Ovary (tissue), 7 donors: ENCODE measurements at regions not wholly inside any gene's neighbourhood (a gene's known extent, or its start where the extent isn't known, plus 50 kb on each side); places are given as distances from the start of the nearest gene placed in this dataset.

Source experiments
- DNase-seq, 5 donors: peaks; one replicate each; pipeline ENCODE4 v3.0.0-alpha.2; 2019 to 2020
- H3K27ac ChIP-seq, 2 donors: fragments of 200-600 bp; one replicate each; pipeline versions ENCODE4 v1.5.1 to v1.8.0; 2019 to 2022
- H3K27me3 ChIP-seq: fragments of 200-600 bp; one replicate; pipeline ENCODE4 v1.8.0; 2022
- H3K36me3 ChIP-seq: fragments of 200-600 bp; sonication (generic); one replicate; pipeline ENCODE4 v1.5.1; 2019
- H3K4me1 ChIP-seq: one replicate; pipeline ENCODE4 v1.8.1; 2013; ENCODE audit warnings: mild to moderate bottlenecking, moderate library complexity; ENCODE audit not compliant: insufficient read depth
- H3K4me3 ChIP-seq: fragments of 200-600 bp; sonication (generic); one replicate; pipeline ENCODE4 v1.5.1; 2017
- H3K9me3 ChIP-seq, 2 donors: fragments of 200-600 bp in 1 of 2; sonication (generic) in 1 of 2; one replicate each; pipeline versions ENCODE4 v1.5.1 to v1.8.1; 2013 to 2019; ENCODE audit warnings: mild to moderate bottlenecking in 1 of 2, moderate library complexity in 1 of 2
- EP300 ChIP-seq: sonication (generic); formaldehyde crosslinking; IDR thresholded peaks from one replicate; pipeline ENCODE4 v1.6.1; 2017; ENCODE audit warnings: antibody characterized with exemption
- POLR2A ChIP-seq: fragments of 450-650 bp; IDR thresholded peaks from one replicate; pipeline ENCODE4 v1.6.1; 2017; ENCODE audit warnings: antibody characterized with exemption, mild to moderate bottlenecking, moderate library complexity
- WGBS, 3 donors: extraction: QIAGEN DNeasy Blood & Tissue Kit in 1 of 3; methylation state at CpG; one replicate each; pipeline versions ENCODE4 v1.1.5 to v1.1.7; 2013 to 2017; 5-methylcytosine and 5-hydroxymethylcytosine counted together
- intact Hi-C, 4 donors: fragments of 100-400 bp; cut with DNase I; formaldehyde crosslinking; loops; one replicate each; pipeline versions ENCODE4 v1.11.0 to v1.15.1; 2022 to 2023
- TF ChIP-seq, protein P1 (sequence below), 3 donors: fragments of 450-650 bp in 2 of 3; fragments of 200-600 bp in 1 of 3; IDR thresholded peaks; one replicate each; pipeline versions ENCODE4 v1.5.1 to v1.8.0; 2016 to 2022; ENCODE audit warnings: antibody characterized with exemption in 3 of 3, mild to moderate bottlenecking in 1 of 3
- donor health status: DM: no; HTN: no; CAD: no; lungs with moderate emphysema.
- donor health status: DM: no; HTN: no; CAD: no.
- donor health status: Bipolar disorder and iron deficiency.
- donor health status: DM: no; HTN: no; CAD: no.
- donor health status: DM: yes; HTN: yes; CAD: no.

DNA sequence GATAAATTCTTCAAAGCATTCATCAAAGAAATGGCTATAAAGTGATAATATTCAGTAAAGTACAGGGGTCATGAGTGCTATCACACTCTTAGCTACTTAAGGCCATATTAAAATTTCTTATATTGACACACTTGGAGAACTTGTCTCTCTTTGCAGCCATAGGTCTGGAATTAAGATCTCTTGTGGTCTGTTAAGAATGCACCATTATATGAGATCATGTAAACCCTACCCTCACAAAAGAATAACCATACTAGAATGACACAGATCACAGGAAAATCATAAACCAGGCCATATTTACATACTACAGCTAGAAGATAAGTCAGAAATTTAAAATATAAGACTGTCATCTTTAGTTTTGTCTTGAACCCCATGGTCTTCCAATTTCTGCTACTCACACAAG is 434.3 kb downstream of the PDGFC start:
- no peak overlapping the region for H3K27ac ChIP-seq

DNA sequence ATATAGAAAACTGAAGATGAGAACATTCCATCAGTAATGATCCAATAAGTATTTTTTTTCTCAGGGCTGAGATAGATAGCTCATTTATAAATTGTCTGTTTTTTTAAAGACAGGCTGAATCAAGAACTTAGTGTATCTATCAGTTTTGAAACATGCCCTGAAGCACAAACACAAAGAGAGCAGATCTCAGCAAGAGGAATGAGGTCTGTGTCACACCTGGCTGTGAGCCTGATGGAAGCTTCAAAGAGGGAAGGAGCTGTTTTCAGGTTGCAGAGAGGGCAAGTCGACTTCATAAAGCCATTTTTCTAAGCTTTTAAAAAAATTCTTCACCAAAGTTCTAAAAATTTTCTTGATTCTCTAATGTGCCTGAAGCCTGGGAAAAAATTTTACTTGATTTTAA is 434.9 kb downstream of the PDGFC start:
- Histone ChIP-seq H3K4me3 (no peak overlapping the region), H3K9me3 (no peaks in the 10 kb centered on the region), H3K4me1 (no peaks in the 10 kb centered on the region), H3K27me3 (no peaks in the 10 kb centered on the region), H3K27ac (no peak overlapping the region), H3K36me3 (no peaks in the 10 kb centered on the region)
- no peak for DNase-seq
- intact Hi-C loops, result no loop called here
- WGBS, 3 donors, result 54 to 60% (median 55%) methylated on average over 1 of the region's 1 CpG
- TF ChIP-seq, protein P1, sequence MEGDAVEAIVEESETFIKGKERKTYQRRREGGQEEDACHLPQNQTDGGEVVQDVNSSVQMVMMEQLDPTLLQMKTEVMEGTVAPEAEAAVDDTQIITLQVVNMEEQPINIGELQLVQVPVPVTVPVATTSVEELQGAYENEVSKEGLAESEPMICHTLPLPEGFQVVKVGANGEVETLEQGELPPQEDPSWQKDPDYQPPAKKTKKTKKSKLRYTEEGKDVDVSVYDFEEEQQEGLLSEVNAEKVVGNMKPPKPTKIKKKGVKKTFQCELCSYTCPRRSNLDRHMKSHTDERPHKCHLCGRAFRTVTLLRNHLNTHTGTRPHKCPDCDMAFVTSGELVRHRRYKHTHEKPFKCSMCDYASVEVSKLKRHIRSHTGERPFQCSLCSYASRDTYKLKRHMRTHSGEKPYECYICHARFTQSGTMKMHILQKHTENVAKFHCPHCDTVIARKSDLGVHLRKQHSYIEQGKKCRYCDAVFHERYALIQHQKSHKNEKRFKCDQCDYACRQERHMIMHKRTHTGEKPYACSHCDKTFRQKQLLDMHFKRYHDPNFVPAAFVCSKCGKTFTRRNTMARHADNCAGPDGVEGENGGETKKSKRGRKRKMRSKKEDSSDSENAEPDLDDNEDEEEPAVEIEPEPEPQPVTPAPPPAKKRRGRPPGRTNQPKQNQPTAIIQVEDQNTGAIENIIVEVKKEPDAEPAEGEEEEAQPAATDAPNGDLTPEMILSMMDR (IDR thresholded peaks at IDR 0.05), result no peak
- TF ChIP-seq EP300, result no peak
- no peak for TF ChIP-seq POLR2A

More for the DNA sequence above, 434.3 kb downstream of the PDGFC start:
- no peaks in the 10 kb centered on the region for H3K27me3 ChIP-seq
- no peaks in the 10 kb centered on the region for H3K4me1 ChIP-seq
- DNase-seq, result no peak
- H3K9me3 ChIP-seq, result no peaks in the 10 kb centered on the region
- H3K36me3 ChIP-seq, result no peaks in the 10 kb centered on the region
- TF ChIP-seq EP300 (no peak), POLR2A (no peak)
- TF ChIP-seq, protein P1 (IDR thresholded peaks at IDR 0.05), result no peak
- intact Hi-C loops, result no loop called here
- no peak overlapping the region for H3K4me3 ChIP-seq

DNA sequence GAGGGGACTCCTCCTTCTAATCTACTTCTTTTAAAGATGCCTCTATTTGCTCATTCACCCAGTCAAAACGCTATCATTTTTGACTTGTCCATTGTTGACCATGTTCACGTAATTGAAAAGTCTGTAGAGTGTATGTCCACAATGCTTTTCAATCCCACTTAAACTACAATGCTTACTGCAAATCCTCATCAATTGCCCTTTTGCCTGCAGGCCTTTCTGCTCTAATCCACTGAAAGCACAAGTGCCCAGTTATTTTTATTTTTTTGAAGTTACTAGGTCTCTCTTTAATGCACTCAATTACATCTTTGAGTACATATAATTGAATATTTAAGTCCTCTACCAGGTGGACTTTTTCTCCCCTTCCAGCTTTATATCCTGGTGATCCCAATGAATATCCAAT is 437.4 kb downstream of the PDGFC start:
- Histone ChIP-seq H3K27me3 (no peaks in the 10 kb centered on the region), H3K27ac (no peak overlapping the region), H3K4me3 (no peak overlapping the region), H3K4me1 (no peaks in the 10 kb centered on the region), H3K9me3 (no peaks in the 10 kb centered on the region), H3K36me3 (no peaks in the 10 kb centered on the region)
- intact Hi-C loops, result no loop called here
- no peak for DNase-seq
- 94 to 100% (median 96%) methylated on average over 2 of the region's 2 CpGs for WGBS, 3 donors
- TF ChIP-seq, protein P1 (IDR thresholded peaks at IDR 0.05), result no peak
- TF ChIP-seq POLR2A (no peak), EP300 (no peak)

DNA sequence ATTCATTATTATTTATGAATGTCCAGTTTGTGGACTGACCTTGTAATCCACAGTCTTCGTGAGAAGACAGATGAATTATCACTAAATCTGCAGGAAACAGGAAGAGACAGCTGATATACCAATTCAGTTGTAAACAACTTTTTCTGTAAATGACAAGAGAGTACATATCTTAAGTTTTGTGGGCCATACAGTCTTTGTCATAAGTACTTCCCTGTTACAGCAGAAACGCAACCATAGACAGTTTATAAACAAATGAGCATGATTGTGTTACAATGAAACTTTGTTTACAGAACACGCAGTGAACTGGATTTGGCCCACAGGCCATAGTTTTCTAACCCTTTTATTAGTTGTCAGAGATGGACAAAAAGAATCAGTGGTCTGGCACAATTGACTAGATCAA is 443.4 kb downstream of the PDGFC start:
- H3K27ac ChIP-seq, result no peak overlapping the region
- no peaks in the 10 kb centered on the region for H3K4me1 ChIP-seq
- intact Hi-C loops, result no loop called here
- no peaks in the 10 kb centered on the region for H3K9me3 ChIP-seq
- H3K36me3 ChIP-seq, result no peaks in the 10 kb centered on the region
- WGBS, 3 donors, result 11 to 36% (median 21%) methylated on average over 3 of the region's 3 CpGs
- H3K4me3 ChIP-seq, result no peak overlapping the region
- no peak for TF ChIP-seq POLR2A
- no peak for TF ChIP-seq EP300
- TF ChIP-seq, protein P1 (IDR thresholded peaks at IDR 0.05), result no peak
- no peak for DNase-seq
- H3K27me3 ChIP-seq, result no peaks in the 10 kb centered on the region
